HG02610 (cell line): ENCODE measurements at regions not wholly inside any gene's neighbourhood (a gene's known extent, or its start where the extent isn't known, plus 50 kb on each side); places are given as distances from the start of the nearest gene placed in this dataset.
"Not testable (repeated sequence)": the region's sequence is repeated elsewhere in the genome, so short reads cannot be mapped to it uniquely, and the experiment has no call there.

Source experiments
- ATAC-seq: cut with Tn5 transposase; IDR thresholded peaks from one replicate; pipeline ENCODE4 v1.9.1; 2021; ENCODE audit warnings: mild to moderate bottlenecking, moderate library complexity; ENCODE audit not compliant: unreplicated experiment

DNA sequence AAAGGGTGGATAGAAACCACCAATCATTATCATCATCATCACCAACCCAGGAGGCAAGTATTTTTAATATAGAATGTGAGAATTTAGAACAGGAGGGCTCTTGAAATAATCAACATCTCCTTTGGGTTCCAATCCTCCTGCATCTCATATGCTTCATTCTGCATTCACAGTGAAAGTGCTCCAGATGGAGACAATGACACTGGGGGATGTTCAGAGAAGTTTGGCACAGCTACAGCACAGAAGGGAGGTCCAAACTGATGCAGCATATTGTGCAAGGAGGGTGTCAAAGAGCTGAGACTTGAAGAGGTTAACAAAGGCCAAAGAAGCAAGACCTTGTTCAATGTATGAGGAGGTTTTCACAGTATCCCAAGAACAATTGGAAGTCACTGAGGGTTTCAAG is 767.1 kb downstream of the NTRK3 start:
- ATAC-seq, result no peak

DNA sequence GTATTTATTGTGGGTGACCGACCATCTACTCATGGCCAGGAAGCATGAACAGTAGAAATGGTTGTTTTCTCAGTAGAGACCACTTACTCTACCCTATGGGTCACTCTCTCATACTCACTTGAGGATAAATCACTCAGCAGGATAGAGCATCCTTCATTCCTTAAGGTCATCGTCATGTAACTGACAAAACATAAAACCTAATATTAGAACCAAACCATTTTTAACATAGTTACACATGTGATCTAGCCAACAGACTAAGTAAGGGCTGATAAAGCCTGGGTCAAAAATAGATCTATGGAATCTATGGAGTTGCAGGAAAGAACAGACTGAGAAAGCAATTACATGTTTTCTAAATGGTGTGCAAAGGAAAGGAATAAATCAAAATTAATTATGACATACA is 769.1 kb downstream of the NTRK3 start:
- no peak for ATAC-seq

DNA sequence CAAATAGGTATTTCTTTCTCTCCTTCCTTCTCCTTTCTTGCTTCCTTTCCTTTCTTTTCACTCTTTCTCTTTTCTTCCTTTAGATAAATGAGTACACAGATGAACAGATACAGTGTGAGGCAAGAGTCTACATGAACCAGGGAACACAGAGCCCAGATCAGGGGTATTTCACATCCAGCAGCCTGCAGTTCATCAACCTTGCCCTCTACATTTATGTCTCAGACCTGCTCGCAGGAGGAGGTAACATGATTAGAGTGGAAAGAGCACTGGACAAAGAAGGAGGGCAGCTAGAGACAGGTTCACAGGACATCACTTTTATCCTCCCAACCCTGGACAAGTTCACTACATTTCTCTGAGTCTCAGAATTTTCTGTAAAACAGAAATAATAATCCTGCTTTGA is 773.1 kb downstream of the NTRK3 start:
- no peak for ATAC-seq

DNA sequence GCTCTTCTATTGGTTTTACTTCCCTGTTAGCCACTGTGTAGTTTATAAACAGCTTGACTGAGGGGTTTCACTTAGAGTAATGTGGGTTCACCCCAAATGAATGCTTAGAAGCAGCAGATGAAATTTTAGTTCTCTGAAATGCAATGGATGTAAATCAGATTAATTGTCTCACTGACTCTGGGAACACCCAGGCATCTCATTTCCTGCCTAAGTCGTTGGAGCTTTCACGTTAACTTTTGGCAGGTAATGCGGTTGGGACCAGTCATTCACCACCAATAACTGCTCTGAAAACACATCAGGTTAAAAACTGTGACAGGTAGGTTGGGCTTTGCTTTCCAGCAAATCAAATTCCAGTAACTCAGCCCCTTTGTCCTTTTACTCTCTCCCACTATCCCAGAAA is 775.4 kb downstream of the NTRK3 start:
- ATAC-seq, result no peak

GRCh38 chr15:87478687-87479072 is 777.9 kb downstream of the NTRK3 start:
- ATAC-seq, result no peak

GRCh38 chr15:87477737-87478686 is 778.5 kb downstream of the NTRK3 start:
- no peak for ATAC-seq

DNA sequence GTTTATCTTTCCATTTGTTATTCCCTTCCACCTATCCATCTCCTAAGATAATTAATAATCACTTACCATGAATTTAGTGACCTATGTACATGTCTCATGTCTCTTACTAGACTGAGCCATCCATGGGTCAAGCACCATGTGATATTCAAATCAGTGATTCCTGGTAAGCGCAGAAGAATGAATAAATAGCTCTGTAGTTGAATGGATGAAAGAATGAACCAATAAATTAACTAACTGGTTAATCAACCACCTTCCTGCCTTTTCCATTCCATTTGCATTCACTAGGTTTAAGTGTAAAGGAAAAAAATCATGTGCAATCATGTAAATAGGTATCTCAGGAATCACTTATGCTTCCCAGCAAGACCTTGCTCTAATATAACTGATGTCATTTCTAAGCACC is 779.5 kb downstream of the NTRK3 start:
- no peak for ATAC-seq

GRCh38 chr15:87470923-87471322 is 785.6 kb downstream of the NTRK3 start:
- ATAC-seq, result no peak

DNA sequence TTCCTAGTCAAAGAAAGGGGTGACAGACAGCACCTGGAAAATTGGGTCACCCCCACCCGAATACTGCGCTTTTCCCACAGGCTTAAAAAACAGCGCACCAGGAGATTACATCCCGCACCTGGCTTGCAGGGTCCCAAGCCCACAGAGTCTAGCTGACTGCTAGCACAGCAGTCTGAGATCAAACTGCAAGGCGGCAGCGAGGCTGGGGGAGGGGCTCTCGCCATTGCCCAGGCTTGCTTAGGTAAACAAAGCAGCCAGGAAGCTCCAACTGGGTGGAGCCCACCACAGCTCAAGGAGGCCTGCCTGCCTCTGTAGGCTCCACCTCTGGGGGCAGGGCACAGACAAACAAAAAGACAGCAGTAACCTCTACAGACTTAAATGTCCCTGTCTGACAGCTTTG is 792.6 kb downstream of the NTRK3 start:
- ATAC-seq, result not testable (repeated sequence)

GRCh38 chr15:87461631-87462030 is 794.9 kb downstream of the NTRK3 start:
- ATAC-seq, result no peak

GRCh38 chr15:87454860-87455259 is 801.7 kb downstream of the NTRK3 start:
- no peak for ATAC-seq

DNA sequence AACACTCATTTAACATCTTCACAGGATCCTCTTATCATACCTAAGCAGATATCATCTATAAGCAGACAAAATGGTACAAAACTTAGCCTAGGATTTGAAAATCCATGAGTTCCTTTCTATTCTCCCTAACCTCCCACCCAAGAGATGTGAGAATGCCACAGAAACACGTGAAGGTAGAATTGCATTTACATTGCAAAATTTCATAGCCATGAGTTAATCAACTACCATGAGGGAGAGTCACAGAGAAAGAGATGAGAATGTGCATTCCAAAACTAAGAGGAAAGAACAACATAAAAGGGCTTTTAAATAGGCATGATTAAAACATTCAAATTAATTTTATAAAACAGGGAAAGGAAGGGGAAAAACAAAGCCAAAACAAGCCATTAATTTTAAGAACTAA is 806.2 kb downstream of the NTRK3 start:
- no peak for ATAC-seq

DNA sequence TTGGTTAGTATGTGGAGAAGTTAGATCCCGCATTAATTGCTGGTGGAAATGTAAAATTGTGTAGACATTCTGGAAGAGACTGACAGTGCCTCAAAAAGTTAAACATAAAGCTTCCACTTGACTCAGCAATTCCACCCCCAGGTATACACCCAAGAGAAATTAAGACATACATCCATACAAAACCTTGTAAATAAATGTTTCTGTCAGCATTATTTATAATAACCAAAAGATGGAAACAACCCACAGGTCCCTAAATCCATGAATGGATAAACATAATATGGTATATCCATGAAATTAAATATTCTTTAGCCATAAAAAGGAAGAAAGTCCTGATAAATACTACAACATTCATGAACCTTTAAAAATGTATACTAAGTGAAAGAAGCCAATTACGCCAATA is 817.4 kb downstream of the NTRK3 start:
- no peak for ATAC-seq

DNA sequence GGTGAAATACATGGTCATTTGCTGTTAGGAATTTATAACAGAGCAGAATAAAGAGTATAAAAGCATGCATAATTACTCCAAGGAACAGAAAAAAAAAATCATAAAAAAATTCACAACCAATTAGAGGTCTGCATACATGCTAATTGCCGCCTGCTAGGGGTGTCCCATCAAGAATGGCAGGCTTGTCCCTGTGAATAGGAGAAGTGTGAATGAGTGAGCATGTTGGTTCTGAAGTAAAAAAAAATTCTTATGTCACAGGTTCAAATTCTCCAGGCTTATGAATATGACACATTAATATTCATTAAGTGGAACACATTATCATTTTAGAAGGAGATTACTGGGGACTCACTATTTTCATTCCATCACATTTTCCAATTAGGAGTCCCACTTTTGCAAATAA is 822.7 kb downstream of the NTRK3 start:
- ATAC-seq, result no peak

DNA sequence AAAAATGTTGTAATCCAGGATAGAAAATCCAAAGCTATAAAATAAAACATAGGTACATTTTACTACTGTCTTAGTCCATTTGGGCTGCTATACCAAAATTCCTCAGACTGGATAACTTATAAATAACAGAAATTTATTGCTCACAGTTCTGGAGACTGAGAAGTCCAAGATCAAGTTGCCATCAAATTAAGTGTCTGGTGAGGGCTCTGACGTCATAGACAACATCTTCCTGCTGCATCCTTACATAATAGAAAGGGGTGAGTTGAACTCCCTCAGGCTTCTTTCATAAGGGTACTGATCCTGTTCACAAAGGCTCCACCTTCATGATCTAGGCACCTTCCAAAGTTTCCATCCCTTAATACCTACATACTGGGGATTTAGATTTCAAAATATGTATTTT is 826.8 kb downstream of the NTRK3 start:
- ATAC-seq, result no peak

DNA sequence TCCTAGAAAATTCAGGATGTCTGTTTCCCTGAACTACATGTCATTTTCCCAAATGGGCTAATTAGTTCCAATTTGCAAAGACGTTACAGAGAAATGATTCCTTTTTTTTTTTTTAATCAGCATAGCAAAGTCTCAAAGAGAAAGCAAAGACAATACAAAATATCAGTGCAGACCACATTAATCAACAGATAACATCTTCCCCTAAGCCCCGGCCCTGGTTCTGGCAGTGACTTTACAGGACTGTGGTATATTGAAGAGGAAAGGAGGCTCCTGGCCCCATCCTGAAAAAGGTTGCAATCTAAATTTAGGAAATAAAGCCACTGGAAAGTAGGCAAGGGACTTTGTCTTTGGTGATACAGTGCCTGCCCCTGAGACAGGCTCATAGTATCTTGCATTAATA is 836.5 kb downstream of the NTRK3 start:
- ATAC-seq, result no peak

GRCh38 chr15:87419344-87419743 is 837.2 kb downstream of the NTRK3 start:
- ATAC-seq, result no peak

DNA sequence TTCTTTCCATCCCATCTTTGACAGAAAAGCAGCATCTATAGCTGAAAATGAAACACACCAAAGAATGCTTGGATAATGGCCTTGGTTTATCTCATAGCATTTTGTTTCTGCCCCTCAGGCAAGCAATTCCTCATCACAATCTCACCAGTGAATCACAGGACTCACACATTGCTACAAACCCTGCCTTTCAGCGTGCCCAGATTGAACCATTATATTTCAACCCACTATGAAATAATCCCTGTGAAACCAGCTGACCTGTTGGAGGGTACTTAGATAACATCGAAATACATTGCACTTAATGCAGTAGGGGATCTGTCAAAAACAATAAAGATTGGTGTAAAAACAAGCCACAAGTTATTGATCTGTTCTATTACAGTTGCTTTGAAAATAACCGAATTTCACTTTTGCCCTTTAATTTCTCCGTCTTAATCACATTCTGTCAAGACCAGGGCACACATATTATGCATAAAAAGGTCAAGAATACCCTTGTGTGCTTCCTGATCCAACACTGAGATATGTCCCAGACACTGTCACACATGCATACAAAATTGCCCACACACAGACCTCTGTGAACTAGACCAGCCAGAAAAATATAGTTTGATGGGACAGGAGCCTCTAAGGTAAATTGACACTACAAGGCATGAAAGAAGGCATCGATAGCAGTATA is 839.8 kb downstream of the NTRK3 start:
- no peak for ATAC-seq

- no peak for ATAC-seq
Observed at GRCh38 chr15:87408902-87409301, 847.6 kb downstream of the NTRK3 start.

DNA sequence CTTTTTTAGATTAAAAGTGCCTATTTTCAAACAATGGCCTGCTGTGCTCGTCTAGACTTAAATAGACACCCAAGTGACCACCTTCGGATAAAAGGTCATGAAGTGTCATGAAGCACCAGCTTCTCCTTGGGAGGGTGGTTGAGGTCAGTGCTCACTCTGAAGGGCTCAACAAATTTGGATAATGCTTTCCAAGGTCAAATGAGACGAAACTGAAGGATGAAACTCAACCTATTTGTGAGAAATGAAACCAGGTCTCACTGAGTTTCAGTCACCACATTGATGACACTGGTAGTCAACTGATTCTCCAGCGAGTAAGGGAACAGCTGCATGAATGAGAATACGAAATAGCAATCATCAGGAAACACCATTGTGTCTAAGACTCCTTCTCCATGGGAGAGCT is 852.6 kb downstream of the NTRK3 start:
- ATAC-seq, result no peak

GRCh38 chr15:87401973-87402372 is 854.6 kb downstream of the NTRK3 start:
- no peak for ATAC-seq

GRCh38 chr15:87394676-87395075 is 861.9 kb downstream of the NTRK3 start:
- no peak for ATAC-seq
